HG03103 (cell line): ENCODE measurements at regions not wholly inside any gene's neighbourhood (a gene's known extent, or its start where the extent isn't known, plus 50 kb on each side); places are given as distances from the start of the nearest gene placed in this dataset.

Source experiments
- ATAC-seq: cut with Tn5 transposase; IDR thresholded peaks from one replicate; pipeline ENCODE4 v1.9.1; 2021; ENCODE audit warnings: low read depth; ENCODE audit not compliant: unreplicated experiment

DNA sequence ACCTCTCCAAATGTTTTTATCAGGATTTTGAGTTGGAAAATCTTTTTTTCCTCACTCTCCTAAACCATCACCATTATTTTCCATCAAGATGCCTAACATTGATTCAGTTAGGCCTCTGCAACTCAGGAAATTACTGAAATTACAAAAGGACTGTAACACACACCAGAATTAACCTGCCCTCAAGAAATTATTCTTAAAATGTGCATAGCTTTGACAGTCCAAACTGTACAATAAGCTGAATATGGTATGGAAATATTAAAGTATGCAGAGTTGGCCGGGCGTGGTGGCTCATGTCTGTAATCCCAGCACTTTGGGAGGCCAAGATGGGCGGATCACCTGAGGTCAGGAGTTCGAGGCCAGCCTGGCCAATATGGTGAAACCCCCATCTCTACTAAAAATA lies 50.2 kb upstream of the PHLPP1 start:
- no peak for ATAC-seq
